Esophagus muscularis mucosa (tissue), 3 donors: ENCODE measurements at regions not wholly inside any gene's neighbourhood (a gene's known extent, or its start where the extent isn't known, plus 50 kb on each side); places are given as distances from the start of the nearest gene placed in this dataset.

ENCODE experiments used
- POLR2AphosphoS5 ChIP-seq, 2 donors: sonication (generic); formaldehyde crosslinking; IDR thresholded peaks; one replicate each; pipeline ENCODE4 v1.6.1; 2017; ENCODE audit warnings: antibody characterized with exemption in 2 of 2
- TF ChIP-seq, protein P1 (sequence below), 3 experiments: fragments of 200-600 bp in 2 of 3; fragments of 450-650 bp in 1 of 3; sonication (generic) in 2 of 3; IDR thresholded peaks; one replicate each; pipeline ENCODE4 v1.5.1; 2017 to 2019; ENCODE audit warnings: antibody characterized with exemption in 3 of 3, mild to moderate bottlenecking in 2 of 3, moderate library complexity in 1 of 3

- TF ChIP-seq POLR2AphosphoS5 (IDR thresholded peaks at IDR 0.05), result no peak
- TF ChIP-seq, protein P1, sequence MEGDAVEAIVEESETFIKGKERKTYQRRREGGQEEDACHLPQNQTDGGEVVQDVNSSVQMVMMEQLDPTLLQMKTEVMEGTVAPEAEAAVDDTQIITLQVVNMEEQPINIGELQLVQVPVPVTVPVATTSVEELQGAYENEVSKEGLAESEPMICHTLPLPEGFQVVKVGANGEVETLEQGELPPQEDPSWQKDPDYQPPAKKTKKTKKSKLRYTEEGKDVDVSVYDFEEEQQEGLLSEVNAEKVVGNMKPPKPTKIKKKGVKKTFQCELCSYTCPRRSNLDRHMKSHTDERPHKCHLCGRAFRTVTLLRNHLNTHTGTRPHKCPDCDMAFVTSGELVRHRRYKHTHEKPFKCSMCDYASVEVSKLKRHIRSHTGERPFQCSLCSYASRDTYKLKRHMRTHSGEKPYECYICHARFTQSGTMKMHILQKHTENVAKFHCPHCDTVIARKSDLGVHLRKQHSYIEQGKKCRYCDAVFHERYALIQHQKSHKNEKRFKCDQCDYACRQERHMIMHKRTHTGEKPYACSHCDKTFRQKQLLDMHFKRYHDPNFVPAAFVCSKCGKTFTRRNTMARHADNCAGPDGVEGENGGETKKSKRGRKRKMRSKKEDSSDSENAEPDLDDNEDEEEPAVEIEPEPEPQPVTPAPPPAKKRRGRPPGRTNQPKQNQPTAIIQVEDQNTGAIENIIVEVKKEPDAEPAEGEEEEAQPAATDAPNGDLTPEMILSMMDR (IDR thresholded peaks at IDR 0.05), result no peak
Observed at GRCh38 chr5:20463206-20463605, 475.2 kb upstream of the CDH18 start.
